ENCODE measurements at regions not wholly inside any gene's neighbourhood (a gene's known extent, or its start where the extent isn't known, plus 50 kb on each side); places are given as distances from the start of the nearest gene placed in this dataset.

DNA sequence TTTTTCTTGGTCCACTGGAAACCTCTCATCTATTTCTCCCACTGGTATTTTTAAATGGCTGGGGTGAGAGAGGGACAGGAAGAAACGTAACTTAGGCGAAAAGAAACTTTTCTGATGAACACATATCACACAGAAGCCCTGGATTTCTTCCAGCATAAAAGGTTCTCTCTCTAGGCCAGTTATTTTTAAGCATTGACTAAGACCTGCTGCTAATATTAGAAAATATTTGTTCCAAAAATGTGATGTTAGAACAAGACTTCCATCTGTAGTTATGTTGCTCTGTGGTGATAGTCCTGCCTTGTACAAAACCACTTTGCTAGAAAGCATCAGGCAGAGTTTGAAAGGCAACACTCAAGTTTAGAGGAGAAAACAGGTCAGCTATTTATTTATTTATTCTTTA, 537.7 kb downstream of the MCTP2 start:
- DNase-seq, result no peak

DNA sequence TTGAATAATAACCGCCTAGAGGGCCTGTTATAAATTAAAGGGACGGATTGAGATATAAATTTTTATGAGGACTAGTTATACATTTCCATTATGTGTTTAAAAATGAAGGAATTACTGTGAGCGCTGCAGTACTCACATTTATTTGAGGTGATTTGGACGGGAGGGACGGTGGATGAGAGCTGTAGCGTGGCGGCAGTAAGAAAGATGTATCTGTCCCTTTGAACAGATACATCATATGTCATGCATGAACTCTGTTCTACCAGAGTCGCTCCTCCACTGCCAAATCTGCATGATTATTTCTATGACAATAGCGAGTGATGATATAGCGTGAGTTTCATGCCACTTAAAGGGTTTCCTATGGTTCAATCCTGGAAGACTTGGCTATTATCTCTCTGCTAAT, 538.8 kb downstream of the MCTP2 start:
- DNase-seq, result no peak

DNA sequence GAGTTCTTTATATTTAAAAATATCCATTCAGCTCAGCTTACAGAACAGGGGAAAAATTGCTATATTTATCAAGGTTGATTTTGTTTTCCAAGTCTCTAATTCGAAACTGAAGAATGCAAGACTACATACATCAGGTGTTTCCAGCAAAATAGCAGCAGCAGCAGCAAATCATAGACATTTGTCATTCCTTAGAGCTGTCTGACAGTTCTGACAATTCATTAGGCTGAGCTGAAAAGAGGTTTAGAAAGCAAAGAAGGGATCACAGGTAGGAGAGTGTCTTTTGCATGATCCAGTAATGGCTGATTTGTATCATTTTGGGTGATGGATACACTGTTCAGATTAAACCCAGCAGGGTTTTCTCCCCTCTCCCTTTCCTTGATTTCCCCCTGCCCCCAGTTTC, 545.7 kb downstream of the MCTP2 start:
- no peak for DNase-seq

DNA sequence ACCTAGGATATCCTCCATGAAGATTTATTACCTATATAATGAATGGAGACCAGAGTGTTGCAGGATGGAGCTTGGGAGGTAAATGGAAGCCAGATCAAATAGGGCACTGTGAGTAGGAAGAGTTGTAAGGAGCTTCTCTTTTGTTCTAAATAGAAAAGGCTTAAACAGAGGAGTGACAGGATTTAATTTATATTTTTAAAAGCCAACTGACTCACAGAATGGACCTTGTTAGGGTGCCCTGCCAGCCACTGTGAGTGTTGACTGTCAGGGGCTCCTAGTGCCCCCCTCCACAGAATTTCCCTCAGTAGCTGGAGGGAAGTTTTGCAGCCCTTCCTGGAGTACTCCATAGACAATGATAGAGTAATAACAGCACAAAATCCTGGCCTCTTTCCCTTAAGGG, 547.5 kb downstream of the MCTP2 start:
- DNase-seq, result no peak

DNA sequence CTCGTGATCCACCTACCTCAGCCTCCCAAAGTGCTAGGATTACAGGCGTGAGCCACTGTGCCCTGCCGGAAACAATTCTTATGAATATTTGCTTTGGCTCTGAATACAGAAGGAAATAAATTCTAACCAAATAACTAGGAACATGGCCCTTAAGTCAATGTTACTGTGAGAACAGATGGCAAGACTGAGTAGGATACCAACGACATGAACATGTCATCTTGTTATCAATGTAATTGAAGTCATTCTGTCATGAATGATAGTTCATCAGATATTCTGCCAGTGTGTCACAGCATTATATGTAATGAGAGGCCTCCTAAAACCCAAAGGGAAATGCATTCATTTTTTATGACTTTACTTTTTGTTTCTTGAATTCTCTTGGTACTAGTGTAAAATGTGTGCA, 548.8 kb downstream of the MCTP2 start:
- DNase-seq, result no peak

DNA sequence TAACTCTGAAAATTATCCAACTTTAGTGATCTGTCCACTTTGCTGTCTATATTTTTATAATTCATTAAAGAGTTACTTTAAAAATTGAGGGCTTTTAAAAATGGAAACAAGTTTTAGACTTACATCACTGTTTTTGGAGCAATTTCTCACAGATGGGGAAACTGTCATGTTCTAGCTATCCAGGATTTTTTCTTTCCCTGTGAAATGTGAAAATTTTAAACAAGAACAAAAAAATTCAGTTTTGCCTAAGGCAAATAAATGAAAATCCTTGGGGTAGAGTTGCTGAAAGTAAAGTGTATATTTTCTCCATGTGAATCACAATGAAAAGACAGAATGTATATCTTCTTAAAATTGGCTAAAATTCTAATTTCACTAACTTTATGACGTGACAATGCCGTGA, 553.7 kb downstream of the MCTP2 start:
- no peak for DNase-seq

DNA sequence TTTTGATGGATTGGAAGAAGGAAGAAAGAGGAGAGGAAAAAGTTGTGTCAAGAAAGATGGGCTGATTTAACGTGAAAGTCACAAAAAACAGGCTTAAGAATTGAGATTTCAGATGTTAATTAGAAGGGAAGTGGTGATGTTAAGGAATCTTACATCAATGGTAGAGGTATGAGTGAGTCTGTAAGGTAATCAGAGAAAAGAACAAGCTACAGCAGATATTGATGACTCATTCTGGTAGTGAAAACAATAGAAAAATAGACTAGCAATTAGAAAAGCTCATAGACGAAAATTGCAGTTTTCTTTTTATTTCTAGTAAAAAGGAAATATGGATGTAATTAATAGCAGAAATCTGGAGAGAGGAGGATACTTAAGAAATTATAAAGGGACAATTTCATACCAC, 559.6 kb downstream of the MCTP2 start:
- no peak for DNase-seq

DNA sequence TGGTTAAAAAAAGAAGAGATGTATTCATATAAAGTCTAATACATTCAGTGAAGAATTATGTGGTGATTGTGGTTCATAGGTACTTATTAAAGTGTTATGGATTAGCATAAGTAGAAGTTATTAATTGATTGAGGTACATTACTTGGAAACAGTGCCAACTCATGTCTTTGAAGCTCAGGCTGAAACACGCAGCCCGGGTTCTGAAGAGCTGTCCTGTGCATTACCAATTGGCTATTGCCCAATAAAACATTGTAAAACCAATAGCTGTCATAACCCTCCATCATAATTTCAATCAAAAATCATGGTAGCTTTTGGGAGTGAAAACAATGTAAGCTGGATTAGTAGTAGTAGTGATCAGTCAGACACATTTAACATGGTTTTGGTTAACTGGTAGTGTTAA, 560.1 kb downstream of the MCTP2 start:
- DNase-seq, result no peak

DNA sequence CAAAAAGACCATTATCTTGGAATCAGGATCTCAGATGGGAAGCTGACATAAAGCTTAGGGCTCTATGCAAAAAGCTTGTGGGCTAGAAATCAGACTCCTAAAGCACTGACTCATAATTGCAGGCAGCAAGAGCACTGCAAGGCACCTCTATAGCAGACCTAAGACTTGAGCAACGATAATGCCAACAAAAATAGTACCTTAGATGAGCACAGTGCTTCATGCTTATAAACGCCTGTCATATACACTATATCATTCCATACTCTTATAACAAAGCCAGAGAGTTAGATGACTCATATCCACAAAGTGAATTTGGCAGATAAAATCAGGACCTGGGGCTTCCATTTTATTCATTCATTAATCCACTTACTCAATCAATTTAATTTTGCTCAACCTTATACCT, 560.8 kb downstream of the MCTP2 start:
- DNase-seq, result no peak

DNA sequence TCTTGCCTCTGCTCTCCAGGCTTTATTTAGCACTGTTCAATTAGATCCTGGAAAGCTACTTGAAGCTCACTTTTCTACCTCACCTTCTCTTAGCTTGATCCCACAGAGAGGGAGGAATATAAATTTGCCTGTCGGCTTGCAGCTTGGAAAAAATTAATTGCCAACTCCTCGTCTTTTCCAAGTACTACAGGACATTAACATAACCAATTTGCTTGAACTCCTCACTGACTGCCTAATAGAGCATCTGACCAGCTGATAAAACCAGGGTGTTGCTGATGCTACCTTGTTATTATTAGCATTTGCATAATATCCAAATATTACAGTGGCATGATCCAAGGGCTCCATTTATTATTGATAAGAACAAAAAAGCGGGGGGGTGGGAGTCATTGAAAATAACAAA, 561.8 kb downstream of the MCTP2 start:
- no peak for DNase-seq

DNA sequence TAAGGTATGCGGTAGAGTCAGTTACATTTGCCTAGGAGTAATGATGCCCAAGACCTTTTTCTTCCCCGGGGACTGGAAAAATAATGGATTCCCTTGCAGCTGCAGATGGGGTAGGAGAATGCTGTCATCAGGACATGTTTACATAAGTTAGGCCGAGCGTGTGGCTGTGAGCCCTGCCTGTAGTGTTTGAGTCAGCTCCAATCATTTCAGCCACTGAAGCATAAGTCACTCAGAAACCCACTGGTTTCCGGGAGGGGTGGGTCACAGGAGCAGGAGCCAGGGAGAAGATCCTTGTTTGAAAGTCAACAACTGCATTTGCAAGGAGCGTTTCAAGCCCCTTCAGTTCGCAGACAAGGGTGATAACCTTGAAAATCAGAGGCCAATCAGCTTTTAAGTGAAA, 562.3 kb downstream of the MCTP2 start:
- DNase-seq, result no peak

DNA sequence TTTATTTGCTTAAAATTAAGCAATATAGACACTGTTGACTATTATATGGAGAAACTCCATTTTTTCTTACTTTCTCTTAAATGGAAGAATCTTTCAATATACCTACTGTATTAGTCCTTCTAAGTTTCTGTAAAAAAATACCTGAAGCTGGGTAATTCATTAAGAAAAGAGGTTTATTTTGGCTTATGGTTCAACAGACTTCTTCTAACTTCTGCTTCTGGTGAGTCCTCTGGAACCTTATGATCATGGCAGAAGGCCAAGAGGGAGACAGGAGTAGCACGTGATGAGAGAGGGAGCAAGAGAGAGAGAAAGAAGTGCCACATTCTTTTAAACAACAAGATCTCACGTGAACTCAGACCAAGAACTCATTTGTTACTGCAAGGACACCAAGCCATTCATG, 573.3 kb downstream of the MCTP2 start:
- DNase-seq, result no peak

DNA sequence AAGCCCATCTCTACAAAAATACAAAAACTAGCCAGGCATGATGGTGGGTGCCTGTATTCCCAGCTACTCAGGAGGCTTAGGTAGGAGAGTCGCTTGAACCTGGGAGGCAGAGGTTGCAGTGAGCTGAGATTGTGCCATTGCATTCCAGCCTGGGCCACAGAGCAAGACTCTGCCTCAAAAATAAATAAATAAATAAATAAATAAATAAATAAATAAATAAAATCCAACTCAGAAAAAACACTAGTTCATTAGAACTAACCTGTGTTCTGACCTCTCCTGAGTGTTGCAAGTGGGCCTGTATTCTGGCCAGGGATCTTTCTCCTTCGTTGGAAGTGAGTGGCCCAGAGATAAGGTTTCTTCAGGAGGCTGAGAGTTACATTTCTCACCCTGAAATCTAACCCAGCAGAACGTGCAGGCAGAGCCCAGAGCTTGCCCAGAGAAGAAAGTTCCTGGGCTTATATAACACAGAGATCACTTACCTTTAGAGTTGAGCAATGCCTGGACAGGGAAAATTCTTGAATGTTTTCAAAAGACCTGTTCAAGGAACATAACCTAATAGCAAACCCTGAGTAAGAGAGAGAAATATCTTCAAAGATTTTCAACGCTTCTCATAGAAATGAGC, 583.9 kb downstream of the MCTP2 start:
- DNase-seq, result no peak

DNA sequence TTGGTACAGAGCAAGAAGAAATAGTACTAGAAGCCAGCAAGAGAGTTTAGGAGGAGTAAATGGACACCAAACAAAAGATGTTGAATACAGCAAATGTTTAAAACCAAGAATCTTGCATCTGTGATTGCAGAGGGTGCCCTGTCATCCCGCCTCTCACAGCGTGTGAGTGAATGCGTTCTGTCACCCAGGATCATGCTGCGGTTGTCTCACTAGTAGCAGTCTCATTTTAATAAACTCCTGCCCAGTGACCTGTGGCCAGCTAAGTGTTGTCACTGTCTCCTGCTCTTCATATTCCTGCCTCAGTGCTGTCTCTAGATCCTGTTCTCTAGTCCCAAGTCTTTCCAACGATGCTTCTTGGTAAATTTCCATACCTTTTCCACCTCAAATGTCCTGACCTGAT, 584.6 kb downstream of the MCTP2 start:
- DNase-seq, result no peak

DNA sequence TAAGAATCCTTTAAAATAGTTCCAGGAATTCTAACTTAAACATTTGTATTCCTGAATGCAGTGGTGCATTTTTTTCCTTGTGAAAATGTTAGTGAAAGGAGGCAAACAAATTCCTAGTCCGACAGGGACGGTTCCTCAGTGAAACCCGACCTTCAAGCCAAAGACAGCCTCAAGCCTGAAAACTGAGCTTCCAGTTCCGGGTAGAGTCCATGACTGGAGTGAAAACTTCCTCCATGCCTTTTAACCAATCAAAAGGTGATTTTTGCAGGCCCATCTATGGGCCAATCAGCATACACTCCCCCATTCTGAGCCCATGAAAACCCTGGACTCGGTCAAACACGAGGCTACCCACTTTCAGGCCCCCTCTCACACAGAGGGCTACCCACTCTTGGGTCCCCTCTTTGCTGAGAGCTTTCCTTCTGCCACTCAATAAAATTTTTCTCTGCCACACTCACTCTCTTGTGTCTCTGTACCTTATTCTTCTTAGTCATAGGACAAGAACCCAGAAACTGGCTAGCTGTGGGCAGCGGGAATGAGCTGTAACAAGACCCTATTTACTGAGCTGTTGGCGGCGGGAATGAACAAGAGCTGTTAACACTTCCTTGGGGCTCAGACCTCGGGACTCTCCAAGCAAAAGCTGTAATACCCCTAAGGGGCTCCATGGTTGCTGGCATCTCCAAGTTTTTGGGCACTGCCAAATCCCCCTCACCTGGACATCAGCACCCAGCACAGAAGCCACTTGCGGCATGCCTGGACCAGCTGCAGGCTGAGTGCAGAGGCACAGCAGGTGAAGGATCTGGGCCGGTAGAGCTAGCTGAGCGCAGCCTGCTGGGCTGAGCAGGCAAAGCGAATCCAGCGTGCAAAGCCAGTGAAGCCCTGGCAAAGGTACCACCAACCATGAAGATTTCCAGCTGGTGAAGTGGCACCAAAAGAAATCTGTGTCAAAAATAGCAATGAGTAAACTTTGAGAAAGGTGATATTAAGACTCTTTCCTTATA, 598.8 kb downstream of the MCTP2 start:
- no peak for DNase-seq

DNA sequence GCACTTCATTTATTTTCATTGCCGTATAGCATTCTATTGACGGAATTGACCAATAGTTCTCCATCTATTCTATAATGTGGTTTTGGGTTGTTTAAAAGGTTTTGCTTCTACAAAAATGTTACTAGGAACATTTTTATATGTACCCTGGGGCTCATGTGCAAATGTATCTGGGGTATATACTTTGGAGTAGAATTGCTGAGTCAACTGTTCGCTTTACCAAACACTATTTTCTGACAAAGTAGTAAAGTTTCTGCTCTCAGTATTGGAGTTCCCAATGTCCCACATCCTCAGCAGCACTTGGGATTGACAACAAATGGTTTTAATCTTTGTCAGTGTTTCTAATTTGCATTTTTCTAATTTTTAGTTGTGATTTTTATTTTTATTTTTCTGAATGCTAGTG, 602.6 kb downstream of the MCTP2 start:
- DNase-seq, result no peak

DNA sequence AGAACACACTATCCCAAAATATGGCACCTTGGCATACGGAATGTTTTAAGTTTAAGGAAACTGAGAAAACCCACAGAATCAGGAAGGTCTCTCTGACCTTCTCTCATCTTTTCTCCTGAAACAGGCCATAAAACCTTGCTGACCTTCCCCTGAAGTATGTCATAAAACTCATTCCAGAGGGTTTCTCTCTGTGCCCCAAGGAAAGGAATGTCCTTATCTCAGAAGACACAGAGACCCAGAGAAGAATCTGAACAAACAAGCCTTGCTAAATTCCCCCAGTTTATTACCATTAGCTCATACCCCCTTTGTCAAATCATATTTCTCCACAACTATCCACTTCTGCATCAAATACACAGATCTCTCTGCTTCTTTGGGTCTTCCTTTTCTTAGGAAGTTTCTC, 603.1 kb downstream of the MCTP2 start:
- DNase-seq, result no peak

DNA sequence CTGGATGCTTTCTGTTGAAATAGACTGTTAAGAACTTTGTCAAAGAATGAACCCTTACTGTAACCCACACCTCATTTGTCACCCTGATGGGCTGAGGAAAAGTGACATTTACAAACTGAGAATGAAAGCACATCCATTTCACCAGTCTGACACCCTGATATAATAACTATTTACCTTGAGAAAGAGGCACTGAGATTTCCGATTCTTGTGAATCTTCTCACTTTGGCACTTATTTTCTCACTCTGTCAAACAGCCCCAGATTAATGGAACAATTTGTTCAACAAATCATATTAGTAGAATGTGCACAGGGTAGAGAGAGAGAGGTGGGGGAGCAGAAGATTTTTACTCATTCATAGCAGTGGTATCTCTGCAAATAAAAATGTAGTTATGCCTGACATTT, 606.9 kb downstream of the MCTP2 start:
- no peak for DNase-seq

DNA sequence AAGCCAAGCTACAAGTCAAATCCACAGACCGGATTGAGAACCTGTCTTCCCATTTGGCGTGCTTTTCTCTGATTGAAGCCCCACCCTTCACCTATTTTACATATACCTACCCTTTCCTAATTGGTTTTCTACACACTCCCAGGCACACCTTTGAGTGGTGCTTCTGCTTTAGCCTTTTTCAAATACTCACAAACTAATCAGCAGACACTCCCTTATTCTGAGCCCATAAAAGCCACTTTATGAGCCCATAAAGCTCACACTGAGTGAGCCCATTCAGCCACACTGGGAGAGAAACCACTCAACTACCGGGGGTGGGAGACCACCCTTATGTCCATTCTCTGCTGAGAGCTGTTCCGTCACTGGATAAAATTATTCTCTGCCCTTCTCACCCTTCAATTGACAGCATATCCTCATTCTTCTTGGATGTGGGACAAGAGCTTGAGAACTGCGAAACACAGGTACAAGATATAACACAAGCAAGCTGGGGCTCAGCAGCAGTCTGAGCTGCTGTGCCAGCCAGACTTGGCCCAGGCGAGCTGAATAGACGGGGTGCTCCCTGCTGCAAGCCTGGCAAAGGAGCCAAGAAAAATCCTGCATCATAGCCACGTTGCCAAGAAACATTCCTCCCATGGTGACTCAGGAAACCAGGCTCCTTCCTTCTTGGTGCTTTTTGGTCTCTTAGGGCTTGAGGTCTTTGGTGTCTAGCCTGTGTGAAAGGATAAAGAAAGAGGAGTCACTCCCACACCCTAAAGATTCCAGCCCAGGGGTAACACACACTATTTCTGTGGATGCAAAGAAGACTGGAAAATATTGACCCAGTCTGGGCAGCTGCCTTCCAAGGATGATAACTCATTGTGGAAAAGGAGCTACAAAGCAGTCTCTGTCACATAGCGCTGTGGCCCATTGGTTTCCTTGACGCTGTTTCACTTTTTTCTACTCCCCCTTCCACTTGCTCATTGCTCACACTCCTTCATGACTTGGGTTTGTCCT, 609.7 kb downstream of the MCTP2 start:
- DNase-seq, result no peak

DNA sequence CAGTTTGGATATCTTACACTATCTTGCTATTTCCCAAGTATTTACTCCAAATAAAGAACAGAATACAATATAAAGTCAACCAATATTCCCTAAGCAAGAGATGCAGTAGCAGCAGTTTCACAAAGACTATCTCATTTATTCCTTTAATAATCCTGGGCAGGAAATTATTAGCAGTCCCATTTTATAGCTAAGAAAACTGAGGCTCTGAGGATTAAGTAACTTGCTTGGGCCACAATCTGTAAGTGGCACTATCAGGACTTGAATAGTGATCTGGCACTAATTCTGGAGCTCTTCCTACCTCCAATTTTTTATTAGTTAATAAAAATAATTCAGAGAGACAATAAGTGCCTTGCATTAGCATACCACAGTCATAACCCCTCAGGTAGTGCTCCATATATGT, 611.7 kb downstream of the MCTP2 start:
- no peak for DNase-seq

DNA sequence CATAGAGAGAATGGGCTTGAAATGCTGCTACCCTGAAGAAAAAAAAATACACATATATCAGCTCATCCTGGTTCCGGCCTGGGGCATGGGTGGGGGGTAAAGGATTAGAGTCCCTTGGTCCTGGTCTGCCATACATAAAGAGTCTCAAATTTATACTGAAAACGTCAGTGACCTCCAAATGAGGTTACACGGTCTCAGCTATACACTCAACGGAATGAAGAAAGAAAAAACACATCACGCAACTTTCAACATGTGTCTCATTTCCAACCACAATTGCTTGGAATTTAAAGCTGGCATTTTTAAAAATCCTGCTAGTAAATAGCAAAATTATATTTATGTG, 612.8 kb downstream of the MCTP2 start:
- no peak for DNase-seq

DNA sequence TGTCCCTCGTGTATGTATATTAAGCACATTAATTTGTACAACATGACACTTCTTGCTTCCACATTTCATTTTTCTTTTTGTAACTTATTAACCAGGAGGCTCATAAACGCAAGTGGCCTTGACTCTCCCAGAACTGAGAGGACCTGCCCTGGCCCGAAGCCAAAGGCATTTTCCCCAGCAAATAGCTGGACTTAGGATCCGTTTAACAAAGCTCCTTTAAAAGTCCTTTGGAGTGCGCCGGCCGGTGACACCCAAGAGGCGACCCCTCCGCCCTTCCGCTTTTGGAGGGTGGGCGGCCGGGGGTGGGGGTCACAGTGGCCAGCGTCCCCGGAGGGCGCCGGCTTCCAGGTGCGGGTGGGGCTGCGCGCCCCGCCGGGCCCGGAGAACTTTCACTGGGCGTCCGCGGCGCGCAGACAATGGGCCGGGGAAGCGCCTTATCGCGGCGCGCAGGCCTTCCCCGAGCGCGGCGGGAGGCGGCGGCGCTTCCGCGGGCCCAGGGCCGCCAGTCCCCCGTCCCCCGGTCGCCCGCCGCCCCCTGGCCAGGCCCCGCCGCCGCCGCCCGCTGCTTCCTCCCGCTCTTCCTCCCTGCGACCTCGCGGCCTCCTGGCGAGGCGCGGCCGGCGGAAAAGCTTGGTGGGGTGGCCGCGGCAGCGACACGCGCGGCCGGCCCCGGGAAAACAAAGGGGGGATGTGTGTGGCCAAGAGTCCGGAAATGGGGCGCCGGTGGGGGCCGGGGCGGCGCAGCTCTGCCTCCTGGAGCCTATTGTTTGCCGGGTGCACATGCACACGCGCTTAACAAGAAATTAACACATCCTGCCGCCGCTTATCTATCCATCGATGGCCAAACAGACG, 613.4 kb downstream of the MCTP2 start:
- no peak for DNase-seq

DNA sequence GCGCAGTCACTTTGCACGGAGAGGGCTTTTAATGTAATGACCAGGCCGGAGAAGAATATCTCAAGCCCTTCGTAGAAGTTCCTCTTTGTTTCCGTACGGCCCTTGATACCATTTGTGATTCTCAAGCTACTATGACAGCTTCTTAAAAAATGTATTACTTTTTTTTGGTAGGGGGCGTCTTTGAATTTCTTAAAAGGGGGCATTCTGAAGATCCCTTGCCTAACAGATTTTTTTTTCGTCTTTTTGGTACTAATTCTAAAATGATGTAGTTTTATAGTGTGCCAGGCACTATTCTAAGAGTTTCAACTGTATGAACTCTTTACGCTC, 614.0 kb downstream of the MCTP2 start:
- no peak for DNase-seq

All from activated CD4-positive, alpha-beta T cell treated with anti-CD3 and anti-CD28 coated beads for 1 hour (primary cell).